IMR-90 (cell line): ENCODE measurements at regions not wholly inside any gene's neighbourhood (a gene's known extent, or its start where the extent isn't known, plus 50 kb on each side); places are given as distances from the start of the nearest gene placed in this dataset.

ENCODE experiments used
- ATAC-seq: fragments of 200-7000 bp; cut with Tn5 transposase; 2 replicates; pipeline ENCODE4 v1.9.1; 2020; ENCODE audit warnings: low read depth, mild to moderate bottlenecking, moderate library complexity
- BruUV-seq: library from RNA; stranded (reverse); fragments of 400-500 nt; replicated peaks from 2 replicates; lab custom pipeline; 2021; lab: Mats Ljungman, UMichigan
- CTCF ChIA-PET: fragments of 300-600 bp; formaldehyde crosslinking; extraction: SDS; loops from one replicate; lab custom pipeline; 2021; ENCODE audit warnings: antibody characterized with exemption; lab: Yijun Ruan, JAX
- POLR2A ChIA-PET: fragments of 300-600 bp; sonication (Branson Sonifier 250); formaldehyde crosslinking; loops from one replicate; lab custom pipeline; 2022; ENCODE audit warnings: antibody characterized with exemption; ENCODE audit not compliant: unreplicated experiment; lab: Charles Lee
- DNase-seq: peaks from one replicate; pipeline ENCODE4 v3.0.0; 2013
- H2AFZ ChIP-seq: replicated peaks from 2 replicates; pipeline ENCODE3; 2013; ENCODE audit warnings: low read length, mild to moderate bottlenecking; ENCODE audit not compliant: poor library complexity
- H2AK5ac ChIP-seq: 2 replicates; pipeline ENCODE4 v1.6.1; 2013; ENCODE audit warnings: low read depth, low read length, inconsistent platforms
- H2AK9ac ChIP-seq: replicated peaks from 2 replicates; pipeline ENCODE3; 2013; ENCODE audit warnings: mild to moderate bottlenecking, low read depth, low read length, moderate library complexity; ENCODE audit not compliant: poor library complexity
- H2BK120ac ChIP-seq: 2 replicates; pipeline ENCODE4 v1.6.1; 2013; ENCODE audit warnings: low read depth, low read length, inconsistent platforms
- H2BK15ac ChIP-seq: 3 replicates; pipeline ENCODE4 v1.6.1; 2013; ENCODE audit warnings: low read depth, low read length, inconsistent platforms
- H2BK20ac ChIP-seq: 2 replicates; pipeline ENCODE4 v1.6.1; 2013; ENCODE audit warnings: low read depth, mild to moderate bottlenecking, inconsistent platforms, low read length, moderate library complexity
- H2BK5ac ChIP-seq: 2 replicates; pipeline ENCODE4 v1.6.1; 2013; ENCODE audit warnings: mild to moderate bottlenecking, low read depth, low read length, inconsistent platforms; ENCODE audit not compliant: poor library complexity, severe bottlenecking
- H3K14ac ChIP-seq: replicated peaks from 2 replicates; pipeline ENCODE4 v1.6.1; 2013; ENCODE audit warnings: low read depth, low read length, inconsistent platforms
- H3K18ac ChIP-seq: 2 replicates; pipeline ENCODE4 v1.6.1; 2013; ENCODE audit warnings: low read depth, low read length, control low read depth
- H3K23ac ChIP-seq: 2 replicates; pipeline ENCODE4 v1.6.1; 2013; ENCODE audit warnings: low read depth, low read length, inconsistent platforms
- H3K27ac ChIP-seq: 2 replicates; pipeline ENCODE4 v1.5.1; 2013; ENCODE audit warnings: mild to moderate bottlenecking, control low read depth, low read length; ENCODE audit not compliant: insufficient read depth
- H3K27me3 ChIP-seq: 2 replicates; pipeline ENCODE4 v1.6.1; 2013; ENCODE audit warnings: low read length; ENCODE audit not compliant: control insufficient read depth, insufficient read depth
- H3K36me3 ChIP-seq: 2 replicates; pipeline ENCODE4 v1.6.1; 2013; ENCODE audit warnings: low read length, mixed read lengths; ENCODE audit not compliant: control insufficient read depth, insufficient read depth
- H3K4ac ChIP-seq: 2 replicates; pipeline ENCODE4 v1.6.1; 2013; ENCODE audit warnings: low read depth, low read length, inconsistent platforms
- H3K4me1 ChIP-seq: 2 replicates; pipeline ENCODE4 v1.6.1; 2013; ENCODE audit warnings: low read length, mixed read lengths; ENCODE audit not compliant: control insufficient read depth, insufficient read depth
- H3K4me2 ChIP-seq: 2 replicates; pipeline ENCODE4 v1.6.1; 2013; ENCODE audit warnings: low read depth, mild to moderate bottlenecking, control low read depth, low read length, moderate library complexity
- H3K4me3 ChIP-seq: 2 replicates; pipeline ENCODE4 v1.5.1; 2013; ENCODE audit warnings: low read depth, mild to moderate bottlenecking, control low read depth, low read length, moderate library complexity; ENCODE audit not compliant: insufficient read depth
- H3K56ac ChIP-seq: 2 replicates; pipeline ENCODE4 v1.6.1; 2013; ENCODE audit warnings: low read length, inconsistent platforms; ENCODE audit not compliant: insufficient read depth; ENCODE audit errors: extremely low read depth
- H3K79me1 ChIP-seq, 2 experiments: 2 replicates each; pipeline ENCODE4 v1.6.1; 2013; ENCODE audit warnings: low read length in 2 of 2, inconsistent platforms in 1 of 2, low read depth in 1 of 2
- H3K9ac ChIP-seq: 2 replicates; pipeline ENCODE4 v1.6.1; 2013; ENCODE audit warnings: low read depth, low read length, control low read depth
- H3K9me1 ChIP-seq: 2 replicates; pipeline ENCODE4 v1.6.1; 2013; ENCODE audit warnings: low read length, inconsistent platforms; ENCODE audit not compliant: insufficient read depth
- H3K9me3 ChIP-seq: 2 replicates; pipeline ENCODE4 v1.6.1; 2013; ENCODE audit warnings: low read length; ENCODE audit not compliant: control insufficient read depth, insufficient read depth
- H4K20me1 ChIP-seq: 2 replicates; pipeline ENCODE4 v1.6.1; 2013; ENCODE audit warnings: low read length, inconsistent platforms; ENCODE audit not compliant: insufficient read depth
- H4K5ac ChIP-seq: 2 replicates; pipeline ENCODE4 v1.6.1; 2013; ENCODE audit warnings: mild to moderate bottlenecking, low read depth, low read length, control low read depth
- H4K8ac ChIP-seq, 2 experiments: 2 replicates each; pipeline ENCODE4 v1.6.1; 2013; ENCODE audit warnings: low read depth in 2 of 2, low read length in 2 of 2, control low read depth in 1 of 2, inconsistent platforms in 1 of 2
- H4K91ac ChIP-seq: 2 replicates; pipeline ENCODE4 v1.6.1; 2013; ENCODE audit warnings: low read depth, low read length, inconsistent platforms; ENCODE audit not compliant: insufficient read depth
- FOS ChIP-seq: fragments of 150-350 bp; IDR thresholded peaks from 2 replicates; pipeline ENCODE4 v1.6.1; 2016; ENCODE audit warnings: low read depth, low read length
- USF2 ChIP-seq: fragments of 150-350 bp; IDR thresholded peaks from 2 replicates; pipeline ENCODE4 v1.6.1; 2017; ENCODE audit warnings: mild to moderate bottlenecking, antibody characterized with exemption, low read length, low read depth
- WGBS, 2 experiments: methylation state at CpG; one replicate each; pipeline versions ENCODE4 v1.1.5 to v1.1.7; 2013; ENCODE audit warnings: missing lambda C conversion rate in 2 of 2; ENCODE audit not compliant: insufficient read length in 1 of 2; ENCODE audit errors: extremely low coverage in 2 of 2; 5-methylcytosine and 5-hydroxymethylcytosine counted together
- dilution Hi-C: fragments of 300-500 bp; cut with HindIII; formaldehyde crosslinking; loops from one replicate; pipeline ENCODE4 v1.14.3; 2018; ENCODE audit warnings: low sequenced_read_pairs; ENCODE audit not compliant: unreplicated experiment
- in situ Hi-C: fragments of 300-500 bp; cut with MboI; formaldehyde crosslinking; loops from 3 replicates; pipeline ENCODE4 v1.14.3; 2019; ENCODE audit warnings: low sequenced_read_pairs, inconsistent platforms, mixed read lengths
- intact Hi-C: fragments of 100-400 bp; cut with micrococcal nuclease; formaldehyde crosslinking; loops from 2 replicates; pipeline ENCODE4 v1.10.0; 2022

DNA sequence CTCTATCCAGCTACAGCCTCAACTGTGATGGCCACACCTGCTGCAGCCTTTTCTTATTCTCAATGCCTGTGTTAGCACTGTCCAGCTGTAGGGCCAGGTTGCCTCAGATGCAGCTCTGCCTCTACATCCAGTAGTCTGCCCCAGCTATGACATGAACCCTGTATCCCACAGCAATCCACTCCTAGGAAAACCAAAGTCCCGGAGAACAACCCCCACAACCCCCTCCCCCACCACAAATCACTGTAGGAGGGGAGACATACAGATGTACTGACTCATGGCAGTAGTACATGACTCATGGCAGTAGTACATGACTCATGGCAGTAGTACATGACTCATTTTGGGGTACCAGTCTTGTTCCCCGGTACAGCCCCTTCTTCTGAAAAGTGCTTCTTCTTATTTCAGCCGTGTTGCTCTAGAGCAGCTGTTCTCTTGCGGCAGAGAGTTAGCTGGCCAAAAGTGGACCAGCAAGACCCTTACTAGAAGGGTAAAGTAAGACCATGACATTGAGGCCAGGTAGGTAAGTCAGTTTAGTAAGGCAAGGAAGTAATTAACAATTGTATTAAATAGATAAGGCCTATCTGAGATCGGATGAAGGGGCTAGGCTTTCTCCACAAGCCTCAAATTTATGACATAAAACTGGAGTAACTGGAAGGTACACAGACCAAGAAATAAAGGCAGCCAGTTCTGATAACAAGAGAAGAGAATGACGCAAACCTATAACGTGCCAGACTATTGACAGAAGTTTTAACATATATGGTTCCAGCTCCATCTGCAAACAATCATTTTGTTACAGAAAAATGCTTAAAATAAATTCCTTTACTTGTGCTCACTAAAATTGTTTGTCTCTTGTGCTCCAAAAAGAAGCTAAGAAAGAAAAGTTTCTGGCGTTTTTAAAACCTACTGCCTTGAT, 221.4 kb downstream of the TACR3 start:
- no peak overlapping the region for H2BK120ac ChIP-seq
- H2AK5ac ChIP-seq, result no peak overlapping the region
- H3K4me3 ChIP-seq, result no peak overlapping the region
- no peaks in the 10 kb centered on the region for H3K4me1 ChIP-seq
- H3K27ac ChIP-seq, result no peak overlapping the region
- 0 out of 2 replicates have a peak, but pooled peaks have one; percentile 10 for TF ChIP-seq FOS
- TF ChIP-seq USF2, result no peak
- H3K4me2 ChIP-seq, result no peak overlapping the region
- POLR2A ChIA-PET, result no interaction called here
- no peak overlapping the region for H2BK5ac ChIP-seq
- H2BK20ac ChIP-seq, result no peak overlapping the region
- intact Hi-C loops (no loop called here), in situ Hi-C loops (no loop called here), dilution Hi-C loops (no loop called here)
- CTCF ChIA-PET, result no interaction called here
- H4K91ac ChIP-seq, result no peak overlapping the region
- peak; percentile 4 for DNase-seq
- H3K27me3 ChIP-seq, result no peaks in the 10 kb centered on the region
- 20% methylated on average over 1 of the region's 8 CpGs; no CpG with 5 or more reads in 1 of the 2 experiments for WGBS, 2 experiments
- BruUV-seq, result no TSS peak
- no peak overlapping the region for H3K56ac ChIP-seq
- no peak overlapping the region for H3K9ac ChIP-seq
- no peak for ATAC-seq
- no peaks in the 10 kb centered on the region for H3K36me3 ChIP-seq
- H3K9me3 ChIP-seq, result peaks cover 15% of the 10 kb centered on the region
- H3K4ac ChIP-seq, result no peak overlapping the region
- no peak overlapping the region for H3K23ac ChIP-seq
- H2AFZ ChIP-seq, result no peak overlapping the region
- no peaks in the 10 kb centered on the region for H3K9me1 ChIP-seq
- no peak overlapping the region for H4K5ac ChIP-seq
- no peak overlapping the region for H2AK9ac ChIP-seq
- no peaks in the 10 kb centered on the region for H3K79me1 ChIP-seq
- H4K8ac ChIP-seq, result no peak overlapping the region
- H2BK15ac ChIP-seq, result no peak overlapping the region
- no peak overlapping the region for H3K18ac ChIP-seq
- H4K20me1 ChIP-seq, result no peaks in the 10 kb centered on the region
- H3K14ac ChIP-seq, result no peak overlapping the region
